CD1c-positive myeloid dendritic cell (primary cell): ENCODE measurements at regions not wholly inside any gene's neighbourhood (a gene's known extent, or its start where the extent isn't known, plus 50 kb on each side); places are given as distances from the start of the nearest gene placed in this dataset.

Experiments
- DNase-seq: peaks from one replicate; pipeline ENCODE4 v3.0.0-alpha.2; 2016; ENCODE audit errors: extremely low spot score

DNA sequence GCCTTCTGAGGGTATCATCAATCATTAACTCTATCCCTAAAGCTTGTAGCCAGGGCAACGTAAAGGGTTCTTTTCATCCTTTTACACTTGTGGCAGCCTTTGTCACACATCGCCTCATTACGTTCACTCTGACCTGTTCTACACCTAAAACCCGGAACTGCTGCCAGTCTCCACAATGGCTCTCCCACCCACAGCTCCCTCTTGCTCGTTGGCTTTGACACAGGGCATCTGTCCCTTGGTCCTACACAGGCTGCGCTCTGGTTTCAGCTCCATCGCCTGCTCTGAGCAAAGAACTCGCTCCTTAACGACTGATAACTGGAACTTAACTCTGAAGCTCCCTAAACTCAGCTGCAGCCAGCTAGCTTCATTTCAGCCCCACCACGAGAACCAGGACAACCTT is 112.8 kb upstream of the CTNND2 start:
- DNase-seq, result no peak

DNA sequence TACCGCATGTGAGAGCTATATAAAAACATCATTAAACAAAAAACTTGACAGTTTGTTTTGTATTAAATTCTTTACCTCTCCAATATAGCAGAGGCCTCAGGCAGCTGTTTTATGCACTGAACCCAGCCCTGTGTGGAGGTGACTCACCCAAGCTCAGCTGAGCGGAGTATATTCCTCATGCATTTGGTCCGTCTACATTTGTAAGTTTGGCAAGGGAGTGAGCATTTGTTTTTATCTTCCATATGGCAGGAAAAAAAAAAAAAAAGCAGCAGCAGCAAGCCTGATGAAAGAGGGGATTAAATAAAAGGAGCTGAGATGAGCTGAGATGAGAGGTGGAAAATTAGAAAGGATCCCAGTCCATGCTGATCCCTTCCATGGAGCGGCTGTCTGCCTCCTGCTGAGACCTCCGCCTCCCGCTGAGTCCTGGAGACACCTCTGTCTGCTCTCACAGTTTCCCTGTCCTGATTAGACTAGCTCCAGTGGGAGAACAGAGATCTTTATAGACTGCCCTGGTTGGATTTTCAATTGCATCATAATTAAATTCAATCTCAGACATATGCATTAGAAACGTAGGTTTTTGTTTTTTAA is 112.0 kb upstream of the CTNND2 start:
- no peak for DNase-seq

DNA sequence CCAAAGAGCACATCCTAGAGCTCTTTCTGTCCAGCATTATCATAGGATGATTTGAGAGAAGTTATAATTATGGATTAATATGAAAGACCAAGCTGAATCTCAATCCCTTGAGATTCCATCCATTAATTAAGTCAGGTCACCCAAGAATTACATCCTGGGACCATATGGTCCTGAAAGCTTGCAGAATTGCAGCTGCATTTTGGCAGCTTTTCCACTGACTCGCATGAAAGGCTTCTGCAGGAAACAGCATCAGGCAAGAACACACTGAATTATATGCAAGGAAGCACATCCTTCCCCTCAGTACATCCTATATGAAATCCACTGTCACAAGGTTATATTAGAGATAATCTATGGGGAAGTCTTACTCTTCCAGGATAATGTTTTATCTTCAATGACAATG is 109.1 kb upstream of the CTNND2 start:
- DNase-seq, result no peak

DNA sequence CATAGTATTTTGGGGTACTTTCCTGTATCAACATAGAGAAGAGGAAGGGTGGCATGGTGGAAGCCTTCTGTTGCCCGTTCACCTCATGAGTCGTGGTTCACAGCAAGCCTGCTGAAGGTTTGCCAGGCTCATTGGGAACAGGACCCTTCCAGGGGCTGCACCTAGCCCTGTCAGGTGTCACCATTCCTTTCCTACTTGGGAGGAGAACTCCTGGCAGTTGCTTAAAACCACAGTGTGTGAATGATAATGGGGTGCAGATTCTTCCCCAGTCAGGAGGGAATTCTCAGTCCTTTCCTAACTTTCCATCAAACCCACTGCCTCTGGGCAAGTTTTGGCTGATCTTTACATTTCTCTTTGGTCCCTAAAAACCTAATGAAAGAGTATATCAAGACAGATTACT is 99.4 kb upstream of the CTNND2 start:
- no peak for DNase-seq

DNA sequence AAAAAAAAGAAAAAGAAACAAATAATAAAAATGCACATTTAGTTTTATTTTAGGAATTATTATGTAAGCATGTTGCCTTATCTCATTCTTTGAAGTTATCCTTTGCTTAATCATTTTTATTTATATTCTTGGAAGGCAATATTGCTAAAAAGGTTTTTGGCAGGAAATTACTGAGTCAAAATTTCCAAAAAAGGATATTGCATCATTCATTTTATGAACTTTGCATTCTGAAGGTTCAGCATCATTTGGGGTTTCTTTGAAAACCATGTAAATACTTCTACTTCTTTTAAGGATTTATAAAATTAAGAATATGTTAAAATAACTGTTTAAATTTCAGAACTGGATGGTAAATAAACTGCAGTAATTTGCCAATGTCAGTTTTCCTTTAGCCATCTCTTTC is 94.2 kb upstream of the CTNND2 start:
- DNase-seq, result no peak

DNA sequence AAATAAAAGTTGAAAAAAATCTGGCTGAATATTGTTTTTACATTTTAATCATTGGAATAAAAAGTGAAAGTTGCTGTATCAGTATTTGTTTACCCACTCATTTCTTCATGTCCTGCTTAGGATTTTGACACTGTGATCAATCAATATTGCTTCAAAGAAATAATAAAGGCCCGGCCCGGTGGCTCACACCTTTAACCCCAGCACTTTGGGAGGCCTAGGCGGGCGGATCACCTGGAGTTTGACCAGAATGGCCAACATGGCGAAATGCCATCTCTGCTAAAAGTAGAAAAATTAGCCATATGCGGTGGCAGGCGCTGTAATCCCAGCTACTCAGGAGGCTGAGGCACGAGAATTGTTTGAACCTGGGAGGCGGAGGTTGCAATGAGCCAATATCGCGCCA is 93.7 kb upstream of the CTNND2 start:
- no peak for DNase-seq

DNA sequence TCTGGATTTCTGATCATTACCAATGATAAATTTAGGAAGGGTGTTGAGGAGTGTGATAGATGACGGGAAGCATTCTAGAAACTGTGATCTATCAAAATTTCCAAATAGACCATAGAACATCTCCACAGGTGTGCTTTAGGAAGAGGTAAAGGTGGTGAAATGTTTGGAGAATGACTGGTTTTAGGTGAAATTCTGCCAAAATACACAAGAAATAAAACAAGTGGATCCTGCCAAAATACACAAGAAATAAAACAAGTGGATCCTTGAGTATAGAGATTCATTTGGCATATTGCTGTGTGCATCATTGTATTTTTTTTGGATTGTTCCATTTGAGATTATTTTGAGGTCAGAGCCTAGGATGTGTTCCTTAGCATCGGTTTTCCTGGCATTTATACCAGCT is 88.3 kb upstream of the CTNND2 start:
- DNase-seq, result no peak

DNA sequence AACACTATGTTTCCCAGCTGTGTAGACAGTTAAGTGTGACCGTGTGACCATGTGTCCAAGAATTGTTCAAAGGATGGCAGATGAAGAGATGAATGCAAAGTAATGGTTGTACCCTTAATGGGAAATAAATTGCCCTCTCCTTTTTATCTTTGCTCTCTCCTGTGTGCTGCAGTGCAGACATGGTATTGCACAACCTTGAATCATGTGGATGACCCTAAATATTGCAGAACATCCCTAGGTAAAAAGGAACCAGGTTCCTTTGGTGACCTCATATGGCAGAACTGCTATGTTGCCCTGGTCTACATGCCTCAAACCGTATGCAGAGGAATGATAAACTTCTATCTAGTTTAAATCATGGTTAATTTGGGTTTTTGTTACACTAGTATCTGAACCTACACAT is 81.7 kb upstream of the CTNND2 start:
- DNase-seq, result no peak

DNA sequence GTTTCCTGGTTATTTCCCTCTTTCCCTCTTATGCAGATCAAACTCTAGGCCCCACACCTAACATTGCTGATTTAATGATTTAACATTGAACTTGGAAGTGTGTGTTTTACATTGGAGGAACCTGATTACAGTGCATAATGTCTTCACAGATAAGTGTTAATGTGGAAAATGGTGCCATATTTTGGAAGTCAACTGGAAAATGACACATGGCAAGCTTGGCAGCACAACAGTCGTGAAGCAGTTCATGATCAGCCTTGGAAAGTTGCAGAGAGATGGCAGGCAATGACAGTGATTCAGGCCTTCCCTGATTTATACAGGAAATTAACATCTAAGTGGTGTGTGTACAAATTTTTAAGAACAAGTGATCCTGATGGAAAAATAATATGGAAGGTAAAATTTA is 80.0 kb upstream of the CTNND2 start:
- no peak for DNase-seq

DNA sequence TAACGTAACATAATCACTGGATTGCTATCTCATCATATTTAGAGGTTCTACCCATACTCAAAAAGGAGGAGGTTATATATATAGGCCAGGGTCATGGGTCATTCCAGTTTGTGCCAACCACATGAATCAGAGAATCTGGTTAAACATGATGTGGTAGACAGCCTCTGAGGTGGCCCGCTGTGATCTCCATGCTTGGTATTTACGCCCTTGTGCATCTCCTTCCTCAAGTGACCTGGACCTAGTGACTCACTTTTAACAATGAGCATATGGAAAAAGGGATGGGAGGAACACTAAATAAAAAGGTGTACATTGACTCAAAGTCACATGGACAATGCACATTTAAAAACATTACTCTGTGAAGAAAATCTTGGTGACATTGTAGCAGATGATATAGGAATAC is 77.7 kb upstream of the CTNND2 start:
- DNase-seq, result no peak

DNA sequence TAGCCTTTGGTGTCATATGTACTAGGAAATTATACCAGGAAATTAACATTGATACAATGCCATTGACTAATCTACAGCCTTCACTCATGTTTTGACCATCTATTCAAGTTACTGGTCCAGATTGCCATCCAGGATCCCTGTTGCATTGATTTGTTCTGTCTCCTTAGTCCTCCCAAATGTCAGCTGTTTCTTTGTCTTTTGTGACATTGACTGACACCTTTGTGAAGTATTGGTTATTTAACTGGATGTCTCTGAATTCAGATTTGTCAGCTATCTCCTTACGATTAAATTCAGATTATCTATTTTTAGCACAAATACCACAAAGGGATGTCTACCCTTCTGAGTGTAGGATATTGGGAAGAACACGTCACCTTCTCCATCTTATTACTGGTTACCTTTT is 73.7 kb upstream of the CTNND2 start:
- DNase-seq, result no peak

DNA sequence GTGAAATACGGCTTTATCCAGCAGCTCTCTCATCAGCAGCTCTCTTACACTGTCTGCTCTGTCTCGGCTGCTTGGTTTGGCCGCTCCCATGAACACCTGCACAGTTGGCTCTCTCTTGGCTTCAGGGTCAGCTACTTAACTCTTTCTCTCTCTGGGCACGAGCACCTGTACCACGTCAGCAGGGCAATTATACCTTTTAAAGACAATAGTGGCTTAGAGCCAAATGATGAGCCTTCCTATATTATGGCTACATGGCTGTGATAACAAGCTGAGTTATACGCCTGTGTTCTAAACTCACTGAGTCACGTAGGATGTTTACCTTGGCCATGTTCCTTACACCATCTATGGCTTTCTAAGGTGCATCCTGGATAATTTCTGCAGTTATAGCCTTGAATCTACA is 69.2 kb upstream of the CTNND2 start:
- DNase-seq, result no peak

DNA sequence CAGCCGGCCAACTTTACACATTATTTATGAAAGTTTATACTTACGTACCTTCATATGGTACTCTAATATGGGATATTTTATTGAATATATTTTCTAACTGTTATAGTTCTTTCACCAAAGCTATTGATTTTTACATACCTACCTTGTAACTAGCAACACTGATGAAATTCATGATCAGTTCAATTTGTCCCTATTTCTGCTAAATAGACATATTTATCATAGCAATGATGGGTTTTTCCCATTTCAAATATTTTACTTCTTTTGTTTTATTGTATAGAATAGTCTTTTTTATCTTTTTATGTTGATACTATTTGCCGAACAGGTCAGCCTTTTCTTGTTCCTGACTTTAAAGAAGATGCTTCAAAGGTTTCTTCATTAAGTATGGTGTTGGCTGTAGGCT is 59.0 kb upstream of the CTNND2 start:
- no peak for DNase-seq

DNA sequence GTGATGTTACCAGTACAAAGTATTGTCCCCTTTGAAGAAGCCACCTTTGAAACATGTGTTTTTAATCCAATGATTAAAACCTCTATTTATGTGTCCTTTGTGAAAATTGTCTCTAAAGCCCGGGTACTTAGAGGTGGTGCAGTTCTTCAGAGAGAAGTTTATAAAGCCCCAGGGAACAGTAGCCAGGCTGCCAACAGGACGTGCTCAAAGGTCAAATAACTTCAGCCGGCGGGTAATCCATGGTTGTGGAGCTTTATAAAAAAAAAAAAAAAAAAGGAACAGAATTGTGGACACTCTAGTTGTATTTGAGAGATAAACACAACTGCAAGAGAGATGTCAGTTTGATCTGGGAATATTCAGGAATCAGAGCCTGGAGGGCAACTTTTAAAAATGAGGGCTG is 57.9 kb upstream of the CTNND2 start:
- DNase-seq, result no peak

DNA sequence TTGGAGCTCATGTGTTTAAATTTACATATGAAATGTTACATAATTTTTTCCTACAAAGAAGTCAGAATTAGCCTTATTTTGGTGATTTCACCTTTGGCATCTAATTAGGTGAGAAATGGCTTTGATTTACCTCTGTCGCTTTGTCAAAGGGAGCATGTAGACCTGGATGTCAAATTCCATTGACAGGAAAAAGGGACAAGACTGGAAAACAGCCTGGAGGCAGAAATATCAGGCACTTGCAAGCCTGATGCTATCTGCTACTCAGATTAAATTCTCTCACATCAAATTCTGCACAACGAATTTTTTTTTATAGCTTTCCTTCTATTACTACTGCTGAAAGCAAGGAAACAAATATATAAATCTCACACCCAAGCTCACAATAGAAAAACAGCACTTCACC is 54.1 kb upstream of the CTNND2 start:
- no peak for DNase-seq

DNA sequence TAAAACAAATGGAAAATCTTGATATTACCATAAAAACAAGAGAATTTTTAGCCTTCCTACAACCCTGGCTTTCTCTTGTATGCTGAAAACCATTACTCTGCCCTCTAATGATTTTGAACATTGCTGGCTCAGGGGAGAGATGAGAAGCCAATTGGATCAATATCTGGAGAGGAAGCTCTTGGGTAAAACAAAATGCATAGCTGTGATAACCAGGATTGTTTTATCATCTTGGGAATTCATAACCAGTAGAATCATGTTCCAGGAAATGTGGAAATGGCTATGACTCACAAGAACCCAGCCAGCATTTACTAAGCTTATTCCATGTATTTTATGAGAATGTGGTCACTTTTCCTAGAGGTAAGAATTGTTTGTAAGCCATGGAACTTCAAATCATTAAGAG is 51.1 kb upstream of the CTNND2 start:
- no peak for DNase-seq
